Neural progenitor cell (in vitro differentiated cells): ENCODE measurements at regions not wholly inside any gene's neighbourhood (a gene's known extent, or its start where the extent isn't known, plus 50 kb on each side); places are given as distances from the start of the nearest gene placed in this dataset.

Experiments
- CTCF ChIP-seq: fragments of 200-600 bp; sonication (generic); IDR thresholded peaks from 2 replicates; pipeline ENCODE4 v1.5.1; 2017; ENCODE audit warnings: antibody characterized with exemption, mild to moderate bottlenecking
- EZH2 ChIP-seq: fragments of 200-600 bp; sonication (generic); IDR thresholded peaks from 2 replicates; pipeline ENCODE4 v1.6.1; 2017; ENCODE audit warnings: antibody characterized with exemption, mild to moderate bottlenecking, moderate library complexity
- EZH2phosphoT487 ChIP-seq: fragments of 200-600 bp; sonication (generic); IDR thresholded peaks from 2 replicates; pipeline ENCODE4 v1.6.1; 2017; ENCODE audit warnings: antibody characterized with exemption

GRCh38 chr5:94043311-94043710, 301.9 kb upstream of the POU5F2 start:
- TF ChIP-seq CTCF (no peak), EZH2 (no peak), EZH2phosphoT487 (no peak)
